ENCODE measurements at regions not wholly inside any gene's neighbourhood (a gene's known extent, or its start where the extent isn't known, plus 50 kb on each side); places are given as distances from the start of the nearest gene placed in this dataset.

DNA sequence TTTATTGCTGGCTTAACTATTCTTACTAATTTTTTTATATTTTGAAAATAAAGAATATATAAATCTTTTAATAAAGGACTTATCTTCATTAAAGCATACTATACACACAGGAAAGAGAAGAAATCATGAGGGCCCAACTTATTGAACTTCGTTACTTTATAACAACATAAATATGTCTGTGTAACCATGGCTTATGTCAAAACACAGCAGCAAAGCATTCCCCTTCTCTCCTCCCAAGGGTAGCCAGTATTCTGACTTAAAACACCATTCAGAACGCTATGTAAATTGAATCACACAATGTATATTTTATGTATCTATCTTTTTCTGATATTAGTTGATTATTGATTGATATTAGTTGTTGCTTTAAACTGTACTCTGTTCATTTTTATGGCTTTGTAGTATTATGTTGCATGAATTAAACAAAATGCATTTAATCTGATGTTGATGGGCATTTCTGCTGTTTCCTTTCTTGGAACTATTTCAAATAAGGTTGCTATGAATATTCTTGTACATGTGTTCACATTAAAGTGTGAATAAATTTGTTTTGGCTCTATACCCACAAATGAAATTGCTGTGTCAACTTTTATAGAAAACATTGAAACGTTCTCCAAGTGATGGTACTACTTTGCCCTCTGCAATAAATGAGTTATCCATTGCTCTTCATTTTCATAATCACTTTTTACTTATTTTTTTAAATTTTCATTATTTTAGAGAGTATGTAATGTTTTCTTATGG is 188.7 kb downstream of the RND3 start:
- H3K9me3 ChIP-seq (ENCODE audit: low read length) = peaks cover 12% of the 10 kb centered on the region
- H3K4me1 ChIP-seq (ENCODE audit: insufficient read depth, low read length) = peaks cover 28% of the 10 kb centered on the region
- H3K9ac ChIP-seq (ENCODE audit: low read length) = no peak overlapping the region
- TF ChIP-seq EZH2phosphoT487 (IDR thresholded peaks at IDR 0.05; ENCODE audit: borderline replicate concordance, low read length) = no peak
- no peak for TF ChIP-seq EZH2 (IDR thresholded peaks at IDR 0.05; ENCODE audit: low read length, unreplicated experiment)
- TF ChIP-seq, protein P1, sequence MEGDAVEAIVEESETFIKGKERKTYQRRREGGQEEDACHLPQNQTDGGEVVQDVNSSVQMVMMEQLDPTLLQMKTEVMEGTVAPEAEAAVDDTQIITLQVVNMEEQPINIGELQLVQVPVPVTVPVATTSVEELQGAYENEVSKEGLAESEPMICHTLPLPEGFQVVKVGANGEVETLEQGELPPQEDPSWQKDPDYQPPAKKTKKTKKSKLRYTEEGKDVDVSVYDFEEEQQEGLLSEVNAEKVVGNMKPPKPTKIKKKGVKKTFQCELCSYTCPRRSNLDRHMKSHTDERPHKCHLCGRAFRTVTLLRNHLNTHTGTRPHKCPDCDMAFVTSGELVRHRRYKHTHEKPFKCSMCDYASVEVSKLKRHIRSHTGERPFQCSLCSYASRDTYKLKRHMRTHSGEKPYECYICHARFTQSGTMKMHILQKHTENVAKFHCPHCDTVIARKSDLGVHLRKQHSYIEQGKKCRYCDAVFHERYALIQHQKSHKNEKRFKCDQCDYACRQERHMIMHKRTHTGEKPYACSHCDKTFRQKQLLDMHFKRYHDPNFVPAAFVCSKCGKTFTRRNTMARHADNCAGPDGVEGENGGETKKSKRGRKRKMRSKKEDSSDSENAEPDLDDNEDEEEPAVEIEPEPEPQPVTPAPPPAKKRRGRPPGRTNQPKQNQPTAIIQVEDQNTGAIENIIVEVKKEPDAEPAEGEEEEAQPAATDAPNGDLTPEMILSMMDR (conservative IDR thresholded peaks at IDR 0.05; ENCODE audit: low read depth, low read length) = no peak
- H3K4me3 ChIP-seq (ENCODE audit: low read length) = no peak overlapping the region
- peaks cover 3% of the 10 kb centered on the region; the same call in 1 of the 2 replicates for H3K36me3 ChIP-seq (ENCODE audit: low read depth, low read length)
- ATAC-seq = no peak
- POLR2A ChIA-PET (ENCODE audit: unreplicated experiment) = no interaction called here
- no peak overlapping the region for H2AFZ ChIP-seq (ENCODE audit: low read length)
- intact Hi-C loops (cut with micrococcal nuclease) = loop anchor here (5.0 kb wide), 1 partner anchor 701 kb away; no protein-coding TSS in a partner anchor
- no peak for DNase-seq
- no peak overlapping the region for H3K27ac ChIP-seq (ENCODE audit: low read length)
- H4K20me1 ChIP-seq (ENCODE audit: low read length) = no peaks in the 10 kb centered on the region
- H3F3A ChIP-seq (ENCODE audit: low read length, unreplicated experiment) = no peaks in the 10 kb centered on the region
- H3K27me3 ChIP-seq (ENCODE audit: low read length) = no peaks in the 10 kb centered on the region
- CTCF ChIA-PET = no interaction called here
- no peak overlapping the region for H3K4me2 ChIP-seq (ENCODE audit: low read length)
- H3K79me2 ChIP-seq (ENCODE audit: low read length) = no peaks in the 10 kb centered on the region
- no TSS peak for BruUV-seq (replicated peaks)
- H3K9me2 ChIP-seq (replicated peaks; ENCODE audit: low read length) = no peaks in the 10 kb centered on the region

DNA sequence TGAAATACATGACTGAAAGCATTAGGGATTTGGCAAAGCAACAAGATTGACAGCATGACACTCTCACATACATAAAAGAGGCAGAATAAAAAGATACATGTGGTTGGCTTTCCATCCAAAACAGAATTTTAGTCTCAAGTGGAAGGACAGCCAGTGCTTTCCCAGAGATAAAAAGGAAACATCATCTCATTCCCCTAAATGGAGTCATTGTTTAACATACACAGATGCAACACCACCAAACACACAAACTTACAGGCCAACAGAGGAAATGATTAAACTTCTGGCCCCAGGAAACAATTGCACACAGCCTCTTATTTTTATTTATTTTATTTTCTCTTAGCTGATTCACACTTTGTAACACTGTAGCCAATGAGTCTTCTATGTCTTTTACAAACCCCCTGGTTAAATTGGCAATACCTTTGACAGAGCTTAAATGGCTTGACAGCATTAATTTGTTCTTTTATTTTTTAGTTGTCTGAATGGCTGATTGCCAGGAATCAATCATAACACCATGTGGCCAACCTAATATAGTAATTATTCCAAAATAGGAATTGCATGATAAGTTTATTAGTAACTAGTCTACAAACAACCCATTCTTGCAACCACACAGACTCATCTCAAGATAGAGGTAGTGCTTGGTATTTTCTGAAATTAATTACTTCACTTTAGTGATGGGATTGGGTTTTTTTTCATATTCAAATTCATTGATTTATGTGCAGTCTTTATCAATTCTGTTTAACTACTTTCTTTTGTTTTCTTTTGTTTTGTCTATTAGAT is 190.5 kb downstream of the RND3 start:
- POLR2A ChIA-PET (ENCODE audit: unreplicated experiment) = interaction anchor here (0.6 kb wide), 1 partner anchor 216 kb away, joined by 3 read pairs; no protein-coding TSS in a partner anchor
- no TSS peak for BruUV-seq (replicated peaks)
- Histone ChIP-seq H3K79me2 (ENCODE audit: low read length) (no peaks in the 10 kb centered on the region), H3K36me3 (ENCODE audit: low read depth, low read length) (no peaks in the 10 kb centered on the region), H3K4me1 (ENCODE audit: insufficient read depth, low read length) (peaks cover 28% of the 10 kb centered on the region), H3K9me2 (replicated peaks; ENCODE audit: low read length) (no peaks in the 10 kb centered on the region), H3K27ac (ENCODE audit: low read length) (peak overlapping the region; percentile 77), H3K9me3 (ENCODE audit: low read length) (peaks cover 6% of the 10 kb centered on the region), H3F3A (ENCODE audit: low read length, unreplicated experiment) (no peaks in the 10 kb centered on the region), H3K27me3 (ENCODE audit: low read length) (no peaks in the 10 kb centered on the region), H3K4me3 (ENCODE audit: low read length) (no peak overlapping the region), H3K9ac (ENCODE audit: low read length) (peak overlapping the region; percentile 23), H3K4me2 (ENCODE audit: low read length) (peak overlapping the region; percentile 27), H2AFZ (ENCODE audit: low read length) (no peak overlapping the region), H4K20me1 (ENCODE audit: low read length) (no peaks in the 10 kb centered on the region)
- peak; percentile 85 for DNase-seq
- TF ChIP-seq, protein P1 (conservative IDR thresholded peaks at IDR 0.05; ENCODE audit: low read depth, low read length) = no peak
- no peak for TF ChIP-seq EZH2phosphoT487 (IDR thresholded peaks at IDR 0.05; ENCODE audit: borderline replicate concordance, low read length)
- TF ChIP-seq EZH2 (IDR thresholded peaks at IDR 0.05; ENCODE audit: low read length, unreplicated experiment) = no peak
- peak; percentile 96 for ATAC-seq
- CTCF ChIA-PET = no interaction called here
- intact Hi-C loops (cut with micrococcal nuclease) = loop anchor here (2.0 to 5.0 kb wide), 2 partner anchors 108 to 700 kb away; no protein-coding TSS in a partner anchor

Data from PC-3 (cell line).